GM19452 (cell line): ENCODE measurements at regions not wholly inside any gene's neighbourhood (a gene's known extent, or its start where the extent isn't known, plus 50 kb on each side); places are given as distances from the start of the nearest gene placed in this dataset.

ENCODE experiments used
- ATAC-seq: cut with Tn5 transposase; IDR thresholded peaks from one replicate; pipeline ENCODE4 v1.9.1; 2021; ENCODE audit not compliant: unreplicated experiment

GRCh38 chr3:43156812-43157455, 51.1 kb upstream of the POMGNT2 start:
- ATAC-seq: no peak

- ATAC-seq: no peak
Measured at GRCh38 chr3:43155464-43156121, 49.7 kb upstream of the POMGNT2 start.
